Heart left ventricle (tissue), 16 donors: ENCODE measurements at regions not wholly inside any gene's neighbourhood (a gene's known extent, or its start where the extent isn't known, plus 50 kb on each side); places are given as distances from the start of the nearest gene placed in this dataset.

Source experiments
- ATAC-seq, 4 donors: fragments of 200-7000 bp; cut with Tn5 transposase; one replicate each; pipeline ENCODE4 v1.9.1; 2020 to 2022; ENCODE audit warnings: moderate library complexity in 4 of 4, mild to moderate bottlenecking in 3 of 4, moderate number of reproducible peaks in 1 of 4
- DNase-seq, 5 donors: peaks; one replicate each; pipeline ENCODE4 v3.0.0-alpha.2; 2020
- H3K27ac ChIP-seq, 12 donors: fragments of 200-600 bp; sonication (generic) in 4 of 12; one replicate each; pipeline versions ENCODE4 v1.5.0 to v1.8.0; 2016 to 2022; ENCODE audit warnings: mild to moderate bottlenecking in 2 of 12
- H3K27me3 ChIP-seq, 9 donors: fragments of 200-600 bp; sonication (generic) in 2 of 9; one replicate each; pipeline versions ENCODE4 v1.5.1 to v1.8.0; 2016 to 2022; ENCODE audit warnings: mild to moderate bottlenecking in 3 of 9
- H3K36me3 ChIP-seq, 9 donors: fragments of 200-600 bp; sonication (generic) in 2 of 9; one replicate each; pipeline versions ENCODE4 v1.5.0 to v1.8.0; 2018 to 2022; ENCODE audit warnings: mild to moderate bottlenecking in 2 of 9
- H3K4me1 ChIP-seq, 12 donors: fragments of 200-600 bp; sonication (generic) in 4 of 12; one replicate each; pipeline versions ENCODE4 v1.5.0 to v1.8.0; 2016 to 2022; ENCODE audit warnings: mild to moderate bottlenecking in 3 of 12
- H3K4me3 ChIP-seq, 12 donors: fragments of 200-600 bp; sonication (generic) in 4 of 12; one replicate each; pipeline versions ENCODE4 v1.5.0 to v1.8.0; 2017 to 2022; ENCODE audit warnings: mild to moderate bottlenecking in 9 of 12, moderate library complexity in 4 of 12
- H3K9me3 ChIP-seq, 12 donors: fragments of 200-600 bp; sonication (generic) in 4 of 12; one replicate each; pipeline versions ENCODE4 v1.5.0 to v1.8.0; 2016 to 2022; ENCODE audit warnings: mild to moderate bottlenecking in 1 of 12
- CTCF ChIP-seq, 12 donors: fragments of 200-600 bp; sonication (generic) in 4 of 12; IDR thresholded peaks; one replicate each; pipeline versions ENCODE4 v1.5.0 to v1.8.0; 2018 to 2022; ENCODE audit warnings: antibody characterized with exemption in 12 of 12, mild to moderate bottlenecking in 5 of 12
- POLR2A ChIP-seq, 2 donors: fragments of 450-650 bp; IDR thresholded peaks; one replicate each; pipeline ENCODE4 v1.6.1; 2017; ENCODE audit warnings: antibody characterized with exemption in 2 of 2, mild to moderate bottlenecking in 2 of 2, moderate library complexity in 2 of 2
- WGBS, 4 donors: extraction: QIAGEN DNeasy Blood & Tissue Kit in 2 of 4; methylation state at CpG; one replicate each; pipeline versions ENCODE4 v1.1.5 to v1.1.7; 2013 to 2018; 5-methylcytosine and 5-hydroxymethylcytosine counted together
- intact Hi-C, 10 donors: fragments of 100-400 bp; cut with DNase I; formaldehyde crosslinking; loops; one replicate each; pipeline versions ENCODE4 v1.11.1 to v1.14.2; 2022
- donor health status: ischemic (EF 13 %, LVEDD 7.1; RV severe dilation, severe dysfunction).
- donor health status: healthy with polysubstance abuse.
- donor health status: DM: no; HTN: yes; CAD: no.
- donor health status: DM: no; HTN: no; CAD: no.
- donor health status: ischemic (EF 25% LVEDD 6.9; RV normal size, moderate dysfunction).
- donor health status: ischemic (EF 25% LVEDD 5.7; RV mildly dilated, moderate dysfunction).
- donor health status: healthy.
- donor health status: DM: yes; HTN: yes; CAD: no.
- donor health status: ischemic (EF 35%, LVEDD 5.7; RV mildly dilated, moderate dysfunction).
- donor health status: nonischemic (EF 11% LVEDD 7.7; RV severe dilation, severe dysfunction).
- donor health status: DM: yes; HTN: yes; CAD: no.
- donor health status: PGD.
- donor health status: ischemic (EF 29% LVEDD 5.4; RV normal size, mild dysfunction).
- donor health status: nonischemic (EF 23%, LVEDD 6.1; RV moderate dilation, normal function).

GRCh38 chr20:24840121-24840713 lies 108.9 kb upstream of the CST7 start:
- ATAC-seq (no peak), DNase-seq (no peak)
- H3K9me3 ChIP-seq = peaks cover 0 to 3% (median 0%) of the 10 kb centered on the region in 12 donors
- no peak for TF ChIP-seq CTCF (IDR thresholded peaks at IDR 0.05)
- TF ChIP-seq POLR2A (IDR thresholded peaks at IDR 0.05) = no peak
- H3K27ac ChIP-seq = no peak overlapping the region
- WGBS, 4 donors = 65 to 67% (median 66%) methylated on average over 8 of the region's 8 CpGs
- intact Hi-C loops = loop anchor here in 1 of 10 donors (2.0 kb wide), 1 partner anchor 19 kb away; no protein-coding TSS in a partner anchor
- H3K27me3 ChIP-seq = peaks cover 0 to 11% (median 0%) of the 10 kb centered on the region in 9 donors
- H3K4me1 ChIP-seq = no peaks in the 10 kb centered on the region
- no peak overlapping the region for H3K4me3 ChIP-seq
- no peaks in the 10 kb centered on the region for H3K36me3 ChIP-seq

- Histone ChIP-seq H3K9me3 (peaks cover 0 to 13% (median 0%) of the 10 kb centered on the region in 12 donors), H3K4me1 (no peaks in the 10 kb centered on the region), H3K27ac (no peak overlapping the region), H3K27me3 (peaks cover 0 to 4% (median 0%) of the 10 kb centered on the region in 9 donors), H3K4me3 (no peak overlapping the region), H3K36me3 (no peaks in the 10 kb centered on the region)
- DNase-seq = no peak
- 37 to 46% (median 44%) methylated on average over 12 of the region's 12 CpGs for WGBS, 4 donors
- intact Hi-C loops = no loop called here
- no peak for ATAC-seq
- TF ChIP-seq POLR2A (IDR thresholded peaks at IDR 0.05) (no peak), CTCF (IDR thresholded peaks at IDR 0.05) (no peak)
Measured at GRCh38 chr20:24842274-24842917, 106.7 kb upstream of the CST7 start.

- Histone ChIP-seq H3K4me1 (no peaks in the 10 kb centered on the region), H3K36me3 (no peaks in the 10 kb centered on the region), H3K4me3 (no peak overlapping the region), H3K27me3 (peaks cover 0 to 4% (median 0%) of the 10 kb centered on the region in 9 donors), H3K9me3 (peaks cover 0 to 20% (median 2%) of the 10 kb centered on the region in 12 donors), H3K27ac (no peak overlapping the region)
- peak in 1 of 4 donors; percentile 38 for ATAC-seq
- TF ChIP-seq CTCF (IDR thresholded peaks at IDR 0.05) (no peak), POLR2A (IDR thresholded peaks at IDR 0.05) (no peak)
- no peak for DNase-seq
- intact Hi-C loops = no loop called here
- WGBS, 4 donors = 58 to 69% (median 64%) methylated on average over 7 of the region's 7 CpGs
Measured at GRCh38 chr20:24842918-24843715, 106.0 kb upstream of the CST7 start.

- intact Hi-C loops = loop anchor here in 1 of 10 donors (10.0 kb wide), 1 partner anchor 65 kb away; no protein-coding TSS in a partner anchor
- H3K27me3 ChIP-seq = peaks cover 0 to 14% (median 0%) of the 10 kb centered on the region in 9 donors
- WGBS, 4 donors = 67 to 77% (median 72%) methylated on average over 5 of the region's 5 CpGs
- no peak overlapping the region for H3K4me3 ChIP-seq
- no peak overlapping the region for H3K27ac ChIP-seq
- H3K9me3 ChIP-seq = peaks cover 0 to 38% (median 11%) of the 10 kb centered on the region in 12 donors
- no peaks in the 10 kb centered on the region for H3K4me1 ChIP-seq
- DNase-seq (no peak), ATAC-seq (no peak)
- TF ChIP-seq POLR2A (IDR thresholded peaks at IDR 0.05) (no peak), CTCF (IDR thresholded peaks at IDR 0.05) (no peak)
- H3K36me3 ChIP-seq = no peaks in the 10 kb centered on the region
Measured at GRCh38 chr20:24850176-24850575, 98.9 kb upstream of the CST7 start.
